ENCODE measurements at regions not wholly inside any gene's neighbourhood (a gene's known extent, or its start where the extent isn't known, plus 50 kb on each side); places are given as distances from the start of the nearest gene placed in this dataset.

DNA sequence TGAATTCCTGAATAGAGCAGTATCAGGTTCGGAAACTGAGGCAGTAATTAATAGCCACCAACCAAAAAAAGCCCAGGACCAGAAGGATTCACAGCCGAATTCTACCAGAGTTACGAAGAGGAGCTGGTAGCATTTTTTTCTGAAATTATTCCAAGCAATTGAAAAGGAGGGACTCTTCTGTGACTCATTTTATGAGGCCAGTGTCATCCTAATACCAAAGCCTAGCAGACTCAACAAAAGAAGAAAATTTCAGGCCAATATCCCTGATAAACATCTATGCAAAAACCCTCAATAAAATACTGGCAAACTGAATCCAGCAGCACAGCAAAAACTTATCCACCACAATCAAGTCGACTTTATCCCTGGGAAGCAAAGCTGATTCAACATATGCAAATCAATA lies 202.3 kb upstream of the SLC16A7 start:
- no peak for DNase-seq (ENCODE audit: low spot score)
- Histone ChIP-seq H4K20me1 (ENCODE audit: insufficient read depth, low read length) (no peaks in the 10 kb centered on the region), H3K4me1 (ENCODE audit: insufficient read depth, low read length) (no peaks in the 10 kb centered on the region), H3K4me3 (replicated peaks in 1 of 3; ENCODE audit: insufficient read depth in 1 of 3, low read depth in 2 of 3, low read length in 3 of 3) (no peak overlapping the region), H2AFZ (ENCODE audit: low read length) (no peak overlapping the region), H3K9ac (ENCODE audit: insufficient read depth, low read depth, low read length) (no peak overlapping the region), H3K36me3 (replicated peaks in 1 of 2; ENCODE audit: control insufficient read depth in 1 of 2, insufficient read depth in 2 of 2, low read length in 2 of 2) (no peaks in the 10 kb centered on the region), H3K9me3 (ENCODE audit: low read length) (no peaks in the 10 kb centered on the region), H3K27me3 (ENCODE audit: control insufficient read depth in 1 of 2, insufficient read depth in 2 of 2, low read length in 2 of 2) (no peaks in the 10 kb centered on the region), H3K79me2 (ENCODE audit: insufficient read depth, low read length) (no peaks in the 10 kb centered on the region), H3K27ac (ENCODE audit: extremely low read length, insufficient read depth, low read length) (no peak overlapping the region), H3K4me2 (ENCODE audit: low read depth, low read length) (no peak overlapping the region)
- intact Hi-C loops (cut with micrococcal nuclease; ENCODE audit: unreplicated experiment), result no loop called here
- in situ Hi-C loops (cut with HindIII; ENCODE audit: extremely low pct_ligation_motif_present, low pct_unique_long_range_greater_than_20kb), result no loop called here
- BruUV-seq (replicated peaks), result no TSS peak
- ATAC-seq, result no peak
- ChIA-PET POLR2A (no interaction called here), CTCF (ENCODE audit: low intra/inter-chr PET ratio, low total read pairs) (no interaction called here)
- WGBS (ENCODE audit: low lambda C conversion rate), result 0% methylated on average over 4 of the region's 4 CpGs
- FAIRE-seq, result no peak
- TF ChIP-seq NFKB2 (CRISPR knock-in tag; IDR thresholded peaks at IDR 0.05; ENCODE audit: borderline replicate concordance) (no peak), ZNF274 (CRISPR knock-in tag; IDR thresholded peaks at IDR 0.05) (no peak), SAP130 (CRISPR knock-in tag; IDR thresholded peaks at IDR 0.05; ENCODE audit: low read depth) (no peak), RFXANK (CRISPR knock-in tag; IDR thresholded peaks at IDR 0.05) (no peak), GATAD2A (CRISPR knock-in tag; IDR thresholded peaks at IDR 0.05) (no peak), SRF (IDR thresholded peaks at IDR 0.05; ENCODE audit: low read depth, low read length) (no peak), TBX3 (IDR thresholded peaks at IDR 0.05; ENCODE audit: borderline replicate concordance) (no peak), ZNF256 (CRISPR knock-in tag; conservative IDR thresholded peaks at IDR 0.05) (no peak), BRD4 (CRISPR knock-in tag; IDR thresholded peaks at IDR 0.05) (no peak)
- TF ChIP-seq, protein P1, sequence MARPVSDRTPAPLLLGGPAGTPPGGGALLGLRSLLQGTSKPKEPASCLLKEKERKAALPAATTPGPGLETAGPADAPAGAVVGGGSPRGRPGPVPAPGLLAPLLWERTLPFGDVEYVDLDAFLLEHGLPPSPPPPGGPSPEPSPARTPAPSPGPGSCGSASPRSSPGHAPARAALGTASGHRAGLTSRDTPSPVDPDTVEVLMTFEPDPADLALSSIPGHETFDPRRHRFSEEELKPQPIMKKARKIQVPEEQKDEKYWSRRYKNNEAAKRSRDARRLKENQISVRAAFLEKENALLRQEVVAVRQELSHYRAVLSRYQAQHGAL (CRISPR knock-in tag; IDR thresholded peaks at IDR 0.05; ENCODE audit: not compliant biosample characterization), result no peak
- TF ChIP-seq, protein P2, sequence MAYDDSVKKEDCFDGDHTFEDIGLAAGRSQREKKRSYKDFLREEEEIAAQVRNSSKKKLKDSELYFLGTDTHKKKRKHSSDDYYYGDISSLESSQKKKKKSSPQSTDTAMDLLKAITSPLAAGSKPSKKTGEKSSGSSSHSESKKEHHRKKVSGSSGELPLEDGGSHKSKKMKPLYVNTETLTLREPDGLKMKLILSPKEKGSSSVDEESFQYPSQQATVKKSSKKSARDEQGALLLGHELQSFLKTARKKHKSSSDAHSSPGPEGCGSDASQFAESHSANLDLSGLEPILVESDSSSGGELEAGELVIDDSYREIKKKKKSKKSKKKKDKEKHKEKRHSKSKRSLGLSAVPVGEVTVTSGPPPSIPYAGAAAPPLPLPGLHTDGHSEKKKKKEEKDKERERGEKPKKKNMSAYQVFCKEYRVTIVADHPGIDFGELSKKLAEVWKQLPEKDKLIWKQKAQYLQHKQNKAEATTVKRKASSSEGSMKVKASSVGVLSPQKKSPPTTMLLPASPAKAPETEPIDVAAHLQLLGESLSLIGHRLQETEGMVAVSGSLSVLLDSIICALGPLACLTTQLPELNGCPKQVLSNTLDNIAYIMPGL (CRISPR knock-in tag; IDR thresholded peaks at IDR 0.05; ENCODE audit: borderline replicate concordance in 1 of 2, low read depth in 1 of 2), result no peak

Measured in HepG2 (cell line).